Hematopoietic multipotent progenitor cell (in vitro differentiated cells): ENCODE measurements at regions not wholly inside any gene's neighbourhood (a gene's known extent, or its start where the extent isn't known, plus 50 kb on each side); places are given as distances from the start of the nearest gene placed in this dataset.

Experiments used
- DNase-seq, 3 donors: peaks; one replicate each; pipeline ENCODE4 v3.0.0-alpha.2; 2011 to 2015; ENCODE audit warnings: low read depth in 2 of 3, low spot score in 2 of 3

GRCh38 chr3:13266005-13266404, 154.1 kb downstream of the NUP210 start:
- no peak for DNase-seq

GRCh38 chr3:13265507-13265906, 154.6 kb downstream of the NUP210 start:
- no peak for DNase-seq

DNA sequence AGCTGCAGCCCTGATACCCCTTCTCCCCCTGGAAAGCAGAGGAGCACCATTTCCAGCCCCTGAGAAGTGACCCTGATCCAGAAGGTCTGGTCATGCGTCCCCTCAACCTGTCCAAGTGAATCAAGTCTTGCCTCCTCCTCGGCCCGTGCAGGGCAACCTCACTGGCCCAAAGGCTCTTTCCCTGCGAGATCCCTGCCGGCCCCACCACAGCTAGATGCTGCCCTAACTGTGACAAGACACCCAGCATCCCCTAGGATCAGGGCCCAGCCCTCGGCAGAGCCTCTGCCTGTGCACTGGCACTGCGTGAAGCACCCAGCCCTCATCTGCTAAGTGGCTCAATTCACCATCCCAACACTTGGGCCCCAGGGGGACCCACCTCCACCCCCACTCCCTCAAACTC, 155.1 kb downstream of the NUP210 start:
- no peak for DNase-seq

DNA sequence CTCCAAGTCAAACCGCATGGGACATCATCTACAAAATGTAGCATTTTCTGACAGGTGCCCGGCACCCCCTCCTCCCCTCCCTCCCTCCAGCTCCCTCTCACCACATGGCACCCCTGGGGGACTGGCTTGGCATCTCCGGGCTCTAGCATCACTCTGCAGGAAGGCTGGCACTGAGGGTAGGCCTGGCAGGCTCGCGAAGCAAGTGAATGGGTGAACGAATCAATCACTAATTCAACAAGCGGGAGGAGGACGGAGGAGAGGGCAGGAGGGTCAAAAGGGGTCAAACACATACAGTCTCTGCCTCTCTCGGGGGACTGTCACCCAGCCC, 155.7 kb downstream of the NUP210 start:
- no peak for DNase-seq

DNA sequence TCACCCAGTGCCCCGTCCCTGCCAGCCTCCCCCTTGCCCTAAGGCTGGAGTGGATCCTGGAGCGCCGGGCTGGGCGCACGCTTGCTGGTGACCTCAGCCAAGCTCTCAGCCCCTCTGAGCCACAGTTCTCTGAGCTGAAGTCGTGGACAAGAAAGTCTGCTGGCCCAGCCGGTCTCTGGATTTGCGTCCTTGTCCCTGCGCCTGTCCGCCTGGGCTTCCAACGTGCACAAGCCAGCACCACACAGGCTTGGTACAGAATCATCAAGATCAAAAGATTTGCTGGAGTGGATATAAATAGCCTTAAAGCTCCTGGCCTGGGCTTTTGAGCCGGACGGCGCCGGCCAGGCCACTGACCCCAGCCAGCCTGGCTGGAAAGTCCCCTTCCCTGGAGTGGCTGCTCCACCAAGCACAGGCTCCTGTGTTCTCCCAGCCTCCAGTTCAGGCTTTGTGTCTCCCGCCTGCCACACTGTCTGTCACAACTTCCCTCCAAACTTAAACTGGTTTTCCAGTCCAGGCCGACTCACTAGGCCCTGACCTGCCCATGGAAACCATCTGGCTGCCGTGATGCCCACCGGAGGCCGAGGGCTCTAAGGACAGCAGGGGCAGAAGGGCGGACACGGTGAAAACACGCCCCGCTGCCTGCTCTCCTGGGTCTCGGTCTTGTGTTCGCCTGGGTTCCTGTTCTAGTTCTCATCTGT, 156.2 kb downstream of the NUP210 start:
- DNase-seq: no peak

DNA sequence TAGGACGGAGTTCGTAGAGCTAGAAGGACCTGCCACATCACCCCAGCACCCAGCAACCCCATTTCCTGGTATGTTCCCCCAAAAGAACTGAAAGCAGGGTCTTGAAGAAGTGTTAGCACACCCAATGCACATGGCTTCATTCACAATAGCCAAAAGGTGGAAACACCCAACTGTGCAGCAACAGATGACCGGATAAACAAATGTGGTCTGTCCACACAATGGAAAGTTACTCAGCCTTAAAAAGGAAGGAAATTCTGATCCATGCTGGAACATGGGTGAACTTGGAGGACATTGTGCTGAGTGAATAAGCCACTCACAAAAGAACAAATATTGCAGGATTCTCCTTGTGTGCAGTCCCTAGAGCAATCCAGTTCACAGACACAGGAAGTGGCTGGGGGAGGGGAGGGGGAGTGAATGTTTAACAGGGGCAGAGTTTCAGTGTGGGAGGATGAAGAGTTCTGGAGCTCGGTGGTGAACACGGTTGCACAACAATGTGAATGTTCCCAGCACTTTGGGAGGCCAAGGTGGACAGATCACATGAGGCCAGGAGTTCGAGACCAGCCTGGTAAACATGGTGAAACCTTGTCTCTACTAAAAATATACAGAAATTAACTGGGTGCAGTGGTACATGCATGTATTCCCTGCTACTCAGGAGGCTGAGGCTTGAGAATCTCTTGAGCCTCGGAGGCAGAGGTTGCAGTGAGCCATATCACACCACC, 157.5 kb downstream of the NUP210 start:
- no peak for DNase-seq

GRCh38 chr3:13261892-13262291, 158.2 kb downstream of the NUP210 start:
- no peak for DNase-seq

DNA sequence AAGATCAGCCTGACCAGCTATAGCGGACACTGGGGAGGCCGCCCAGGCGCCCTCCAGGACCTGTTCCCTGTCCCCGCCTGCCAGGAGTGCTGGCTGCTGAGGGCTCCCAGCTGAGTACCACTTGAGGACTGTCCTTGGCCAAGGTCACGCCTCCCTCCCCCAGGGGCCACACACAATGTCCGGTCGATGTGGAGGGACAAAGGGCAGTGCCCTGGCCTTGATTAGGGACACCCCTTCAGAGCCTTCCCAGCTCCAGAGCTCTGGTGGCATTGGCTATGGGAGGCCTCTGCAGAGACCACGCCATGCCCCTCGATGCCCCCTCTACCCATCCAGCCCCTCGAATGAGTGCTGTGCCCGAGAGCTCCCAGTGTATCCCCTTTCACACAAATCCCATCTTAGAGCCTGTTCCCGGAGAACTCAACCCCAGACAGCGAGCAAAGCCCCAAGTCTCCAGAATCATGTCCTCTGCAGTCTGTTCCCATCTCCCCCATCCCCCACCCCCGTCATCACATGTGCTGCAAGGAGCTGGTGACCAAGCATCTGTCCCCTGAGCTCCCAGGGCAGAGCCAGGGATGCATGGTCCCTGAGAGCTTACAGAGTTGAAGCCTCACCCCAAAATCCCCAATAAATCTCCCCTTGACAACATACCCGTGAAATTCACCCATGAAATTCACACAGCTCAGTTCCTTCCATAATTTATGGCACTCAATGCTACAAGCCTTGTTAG, 158.9 kb downstream of the NUP210 start:
- no peak for DNase-seq

- DNase-seq: no peak
These were observed 159.6 kb downstream of the NUP210 start for GRCh38 chr3:13260259-13261103.

DNA sequence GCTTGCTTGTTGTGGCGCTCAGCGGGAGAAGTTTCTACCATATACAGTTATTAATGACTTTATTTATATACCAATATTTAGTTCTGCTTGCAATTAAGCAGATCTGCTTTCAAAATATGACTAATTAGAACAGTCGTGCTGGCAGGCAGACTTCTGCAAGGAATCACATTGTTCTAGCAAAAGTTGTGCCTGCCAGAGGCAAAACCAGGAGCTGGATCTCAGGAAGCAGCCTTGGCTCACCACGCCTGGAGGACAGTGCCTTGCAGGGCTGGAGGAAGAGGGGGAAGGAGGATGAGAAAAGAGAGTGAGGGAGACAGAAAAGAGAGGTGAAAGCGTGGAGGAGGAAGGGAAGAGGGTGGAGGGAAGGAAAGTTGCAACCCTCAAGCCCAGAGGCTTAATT, 160.3 kb downstream of the NUP210 start:
- no peak for DNase-seq

DNA sequence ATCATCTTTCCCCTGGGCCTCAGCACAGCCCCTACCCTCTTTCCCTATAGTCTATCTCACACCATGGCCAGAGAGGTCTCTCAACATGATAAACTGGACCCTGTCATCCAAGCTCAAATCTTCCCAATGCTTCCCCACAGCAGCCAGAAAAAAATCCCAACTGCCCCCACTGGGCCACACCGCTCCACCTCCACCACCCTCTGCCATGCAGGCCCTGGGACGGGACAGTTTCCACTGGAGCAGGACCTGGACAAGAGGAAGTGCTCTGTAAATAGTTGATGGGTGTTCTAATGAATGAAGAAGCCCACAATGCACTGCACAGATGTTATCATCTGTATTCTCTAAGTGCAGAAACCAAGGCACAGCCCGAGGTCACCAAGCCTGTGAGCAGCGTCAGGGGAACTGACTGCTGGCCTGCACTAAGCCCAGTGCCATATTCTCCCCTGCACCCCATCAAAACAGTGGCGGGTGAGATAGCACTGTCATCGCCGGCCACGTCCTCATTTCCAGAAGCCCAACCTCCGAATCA, 161.1 kb downstream of the NUP210 start:
- no peak for DNase-seq

GRCh38 chr3:13258280-13258679, 161.8 kb downstream of the NUP210 start:
- DNase-seq: no peak

GRCh38 chr3:13257666-13258065, 162.5 kb downstream of the NUP210 start:
- DNase-seq: no peak

- DNase-seq: no peak
These were observed 163.3 kb downstream of the NUP210 start for GRCh38 chr3:13256845-13257244.

- DNase-seq: no peak
These were observed 165.8 kb downstream of the NUP210 start for GRCh38 chr3:13254028-13254951.

DNA sequence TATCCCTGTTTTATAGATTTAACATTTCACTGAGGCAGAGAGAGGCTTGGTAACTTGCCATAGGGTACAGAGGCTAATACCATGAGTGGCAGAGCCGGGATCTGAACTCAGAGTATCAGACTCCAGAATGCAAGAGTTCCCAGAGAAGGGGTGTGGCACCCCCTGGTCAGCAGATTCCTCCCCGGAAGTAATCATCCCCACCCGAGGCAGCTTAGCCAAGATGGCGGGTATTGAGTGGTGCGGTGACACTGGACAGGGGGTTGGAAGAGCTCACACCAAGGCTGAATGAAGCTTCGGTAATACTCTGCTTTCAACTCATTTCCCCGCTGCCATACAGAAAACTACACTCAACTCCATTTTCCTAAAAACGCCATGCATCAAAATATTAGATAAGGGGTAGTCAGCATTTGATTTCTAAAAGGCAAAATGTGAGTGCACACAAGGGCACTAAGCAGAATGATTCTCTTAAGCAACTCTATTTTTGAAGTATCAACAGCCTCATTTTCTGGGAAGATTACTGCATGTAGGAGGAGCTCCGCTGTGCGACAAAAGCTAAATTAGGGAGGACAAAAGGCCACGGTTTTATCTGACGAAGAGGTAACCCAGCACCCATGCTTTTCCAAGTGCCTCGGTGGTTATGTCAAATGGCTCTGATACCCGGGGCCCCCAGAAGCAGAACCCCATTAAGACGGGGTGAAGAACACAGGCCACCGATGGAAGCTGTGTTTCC, 166.7 kb downstream of the NUP210 start:
- no peak for DNase-seq

DNA sequence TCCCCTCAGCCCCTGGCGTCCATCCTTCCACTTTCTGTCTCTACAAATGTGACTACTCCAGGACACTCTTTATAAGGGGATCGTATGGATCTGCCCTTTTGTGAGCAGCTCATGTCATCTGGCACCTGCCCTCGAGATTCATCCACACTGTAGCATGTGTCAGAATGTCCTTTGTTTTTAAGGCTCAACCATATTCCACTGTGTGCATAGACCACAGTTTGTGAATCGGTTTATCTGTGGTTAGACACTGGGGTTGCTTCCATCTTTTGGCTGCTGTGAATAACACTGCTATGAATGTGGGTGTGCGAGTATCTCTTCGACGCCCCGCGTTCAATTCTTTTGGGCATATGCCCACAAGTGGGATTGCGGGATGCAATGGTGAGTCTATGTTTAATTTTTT, 167.9 kb downstream of the NUP210 start:
- no peak for DNase-seq

- DNase-seq: no peak
These were observed 168.8 kb downstream of the NUP210 start for GRCh38 chr3:13251166-13251903.
